CD4-positive, alpha-beta T cell treated with Interleukin-6 for 4 hours (primary cell): ENCODE measurements at regions not wholly inside any gene's neighbourhood (a gene's known extent, or its start where the extent isn't known, plus 50 kb on each side); places are given as distances from the start of the nearest gene placed in this dataset.

Experiments
- DNase-seq: peaks from one replicate; pipeline ENCODE4 v3.0.0-alpha.2; 2020; ENCODE audit warnings: mixed read lengths

DNA sequence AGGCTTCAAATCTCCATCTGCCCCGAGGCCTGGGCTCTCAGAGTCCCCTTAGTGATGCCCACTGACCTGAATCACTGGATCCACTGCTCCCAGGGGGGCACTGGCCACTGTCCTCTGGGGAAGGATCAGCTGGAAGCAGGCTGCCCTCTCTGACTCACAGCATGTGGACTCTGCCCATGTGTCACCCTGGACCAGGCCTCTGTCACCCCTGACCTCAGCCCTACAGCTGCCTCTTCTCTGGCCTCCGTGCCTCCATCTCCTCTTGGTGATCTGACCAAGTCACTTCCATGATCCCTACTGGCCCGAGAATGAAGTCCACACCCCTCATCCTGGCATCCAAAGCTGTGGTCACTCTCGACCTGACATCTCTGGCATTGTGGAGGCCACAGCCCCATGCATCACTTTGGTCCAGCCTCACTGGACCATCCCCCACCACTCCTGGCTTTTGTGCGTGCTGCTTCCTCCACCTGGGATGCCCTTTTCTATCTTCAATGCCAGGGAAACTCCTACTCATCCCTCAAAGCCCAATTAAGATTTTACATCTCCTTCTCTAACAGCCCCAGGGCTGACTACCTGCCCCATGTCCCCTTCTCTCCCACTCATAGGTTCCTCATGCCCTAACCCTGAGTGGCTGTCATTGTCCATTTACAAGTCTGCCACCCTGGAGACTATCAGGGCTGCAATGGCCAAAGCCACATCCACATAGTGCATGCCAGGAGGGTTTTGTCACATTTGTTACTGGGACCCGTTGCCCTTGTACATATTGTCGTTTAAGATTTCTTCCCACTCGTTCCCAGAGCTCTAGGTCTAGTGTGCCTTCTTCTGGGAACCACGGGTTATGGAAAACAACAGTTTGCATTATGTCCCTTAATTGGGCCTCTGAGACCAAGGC lies 685.0 kb downstream of the MATN1 start:
- no peak for DNase-seq

DNA sequence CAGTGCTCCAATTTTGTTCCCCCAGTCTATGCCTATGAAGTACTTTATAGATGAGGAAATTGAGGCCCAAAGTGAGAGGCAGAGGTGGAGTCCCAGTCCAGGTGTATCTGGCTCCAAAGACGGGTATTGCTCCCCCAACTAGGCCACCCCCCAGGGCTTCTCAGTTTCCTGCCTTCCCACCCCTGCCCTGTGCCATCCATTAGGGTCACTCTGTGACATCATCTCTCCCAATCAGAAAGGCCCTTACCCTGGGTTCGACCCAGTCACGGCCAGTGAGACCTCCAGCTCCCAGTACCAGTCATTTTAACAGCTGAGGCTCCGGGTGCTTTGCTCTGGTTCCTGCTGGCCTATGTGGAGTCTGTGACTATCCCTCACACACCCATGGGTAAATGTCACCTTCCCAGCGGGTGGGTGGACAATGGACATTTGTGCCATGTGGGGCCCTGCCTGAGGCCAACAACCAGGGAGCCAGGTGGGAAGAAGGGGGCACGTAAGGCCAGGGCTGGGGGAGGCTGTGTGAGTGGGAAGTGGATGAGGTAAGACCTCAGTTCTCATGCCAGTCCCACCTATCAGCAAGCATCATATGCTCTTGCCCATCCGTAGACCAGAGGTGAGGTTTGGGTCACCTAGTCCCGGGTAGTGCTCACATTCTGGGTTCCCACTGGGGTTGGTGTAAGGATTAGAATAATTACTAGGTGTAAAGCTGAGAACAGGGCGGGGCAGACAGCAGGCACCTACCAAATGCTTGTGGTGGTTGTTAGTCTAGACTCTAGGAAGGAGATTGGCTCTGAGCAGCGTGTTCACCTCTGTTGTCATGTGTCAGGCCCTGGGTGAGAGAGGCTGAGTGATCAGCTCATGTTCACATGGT lies 685.9 kb downstream of the MATN1 start:
- DNase-seq: no peak

DNA sequence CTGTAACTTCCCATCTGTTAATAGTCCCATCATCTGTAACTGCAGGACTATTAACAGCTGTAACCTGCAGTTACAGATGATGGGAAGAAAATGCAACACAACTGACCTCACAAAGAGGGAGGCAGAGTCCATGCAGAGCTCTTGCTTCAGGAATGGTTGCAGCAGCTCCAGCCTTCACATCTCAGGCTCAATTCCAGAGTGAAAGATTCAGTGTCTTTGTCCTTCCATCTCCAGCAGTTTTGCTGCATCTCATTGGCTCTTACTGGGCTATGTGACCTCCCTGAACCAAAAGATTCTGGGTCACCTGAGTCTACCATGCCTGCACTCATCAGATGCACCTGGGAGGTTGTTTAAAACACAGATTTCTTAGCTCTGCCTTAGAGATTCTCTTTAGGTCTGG lies 686.7 kb downstream of the MATN1 start:
- DNase-seq: no peak

DNA sequence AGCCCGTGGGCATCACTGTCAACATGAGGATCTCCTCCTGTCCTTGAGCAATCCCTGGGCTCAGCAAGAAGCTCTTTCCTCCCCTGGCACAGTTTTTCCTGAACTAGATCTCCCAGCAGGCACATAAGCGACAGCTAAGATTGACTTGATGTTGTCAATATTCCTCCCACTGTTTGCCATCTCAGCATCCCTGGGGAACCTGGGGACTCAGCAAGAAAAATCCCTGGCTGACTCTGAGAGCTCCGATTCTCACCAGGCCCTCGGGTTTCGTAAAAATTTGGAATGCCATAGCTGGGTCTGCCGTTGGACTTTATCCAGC lies 687.2 kb downstream of the MATN1 start:
- DNase-seq: no peak

DNA sequence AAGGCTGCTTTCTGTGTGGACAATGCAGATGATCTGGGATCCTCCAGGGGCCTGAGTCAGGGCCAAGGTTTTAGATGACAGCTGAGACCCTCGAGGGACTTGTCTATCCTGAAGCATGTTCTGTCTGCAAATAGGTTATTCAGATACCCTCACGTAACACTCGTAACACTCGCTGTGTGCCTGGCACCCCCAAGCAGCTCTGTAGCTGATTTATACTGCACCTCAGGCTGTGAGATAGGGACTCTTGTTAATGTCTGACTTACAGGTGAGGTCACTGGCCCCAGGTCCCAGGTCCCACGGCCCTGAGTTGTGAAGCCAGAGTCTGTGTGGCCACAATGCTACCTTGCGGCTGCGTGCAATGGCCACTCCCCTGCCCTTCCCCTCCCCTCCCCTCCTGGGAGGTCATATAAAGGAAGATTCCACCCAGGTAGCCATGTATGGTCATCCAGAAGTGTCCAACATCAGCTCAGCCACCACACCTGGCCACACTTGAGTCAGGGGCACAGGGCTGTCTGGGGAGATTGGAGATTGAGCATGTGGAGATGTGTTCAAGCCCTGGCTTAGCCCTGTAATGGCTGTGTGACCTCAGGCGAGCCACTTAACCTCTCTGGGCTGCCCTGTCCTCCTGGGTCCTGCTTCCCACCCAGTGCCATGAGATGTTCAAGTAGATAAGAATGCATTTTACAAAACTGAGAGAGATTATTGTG lies 687.7 kb downstream of the MATN1 start:
- no peak for DNase-seq

DNA sequence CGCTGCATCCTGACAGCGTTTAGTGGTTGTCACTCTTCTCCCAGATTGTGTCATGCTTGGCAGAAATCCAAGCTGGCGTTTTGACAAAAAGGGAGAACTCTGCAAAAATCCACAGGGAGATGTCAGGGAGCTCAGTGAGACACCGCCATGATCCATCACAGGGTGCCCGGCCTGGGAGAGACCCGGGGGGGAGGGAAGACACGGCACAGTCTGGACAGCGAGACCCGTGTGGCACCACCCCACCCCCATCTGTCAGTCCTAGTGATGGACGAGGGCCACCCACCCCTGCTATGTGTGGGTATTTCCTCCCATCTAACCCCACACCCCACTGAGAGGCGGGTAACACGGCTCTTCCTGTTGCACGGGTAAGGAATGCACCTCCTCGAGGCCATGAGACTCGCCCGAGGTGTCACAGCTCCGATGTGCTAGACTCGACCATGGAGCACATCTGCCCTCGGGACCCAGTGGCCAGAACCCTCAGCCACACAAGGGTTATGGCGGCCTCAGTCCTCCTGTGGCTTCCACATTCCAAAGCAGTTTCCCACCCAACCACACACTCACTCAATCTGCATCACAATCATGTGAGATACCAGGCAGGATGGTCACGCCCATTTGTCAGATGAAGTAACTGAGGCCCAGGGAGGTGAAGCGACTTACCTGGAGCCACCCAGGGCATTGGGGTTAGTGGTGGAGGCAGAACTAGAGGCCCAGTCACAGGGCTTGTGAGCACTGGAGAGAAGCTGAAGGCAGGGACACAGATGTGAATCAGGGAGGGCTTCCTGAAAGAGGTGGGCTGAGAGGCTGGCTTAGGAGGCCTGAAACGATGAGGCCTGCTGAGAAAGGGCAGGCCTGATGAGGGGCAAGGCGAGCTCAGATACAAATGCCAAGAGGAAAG lies 688.5 kb downstream of the MATN1 start:
- no peak for DNase-seq

DNA sequence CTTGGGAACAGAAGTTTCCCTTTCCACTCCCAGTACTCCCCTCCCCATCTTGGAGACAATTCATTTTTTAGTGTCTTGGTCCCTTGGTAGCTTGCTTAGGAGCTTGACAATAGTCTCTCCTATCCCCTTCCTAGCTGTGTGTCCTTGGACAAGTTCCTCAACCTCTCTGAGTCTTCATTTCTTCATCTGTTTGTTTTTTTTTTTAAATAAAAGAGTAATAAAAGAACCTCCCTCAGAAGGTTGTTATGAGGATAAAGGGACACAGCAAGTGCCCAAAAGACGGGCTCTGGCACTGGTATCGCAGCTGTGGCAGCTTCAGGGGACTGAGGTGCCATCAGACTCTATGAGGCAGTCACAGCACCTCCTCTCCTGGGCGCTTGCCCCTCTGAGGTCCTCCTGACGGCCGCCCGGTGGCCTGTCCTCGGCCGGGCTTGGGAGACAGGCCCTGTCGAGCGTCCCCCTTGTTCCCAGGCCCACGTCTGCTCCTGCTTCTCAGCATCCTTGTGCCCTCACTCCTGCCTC lies 689.2 kb downstream of the MATN1 start:
- no peak for DNase-seq

DNA sequence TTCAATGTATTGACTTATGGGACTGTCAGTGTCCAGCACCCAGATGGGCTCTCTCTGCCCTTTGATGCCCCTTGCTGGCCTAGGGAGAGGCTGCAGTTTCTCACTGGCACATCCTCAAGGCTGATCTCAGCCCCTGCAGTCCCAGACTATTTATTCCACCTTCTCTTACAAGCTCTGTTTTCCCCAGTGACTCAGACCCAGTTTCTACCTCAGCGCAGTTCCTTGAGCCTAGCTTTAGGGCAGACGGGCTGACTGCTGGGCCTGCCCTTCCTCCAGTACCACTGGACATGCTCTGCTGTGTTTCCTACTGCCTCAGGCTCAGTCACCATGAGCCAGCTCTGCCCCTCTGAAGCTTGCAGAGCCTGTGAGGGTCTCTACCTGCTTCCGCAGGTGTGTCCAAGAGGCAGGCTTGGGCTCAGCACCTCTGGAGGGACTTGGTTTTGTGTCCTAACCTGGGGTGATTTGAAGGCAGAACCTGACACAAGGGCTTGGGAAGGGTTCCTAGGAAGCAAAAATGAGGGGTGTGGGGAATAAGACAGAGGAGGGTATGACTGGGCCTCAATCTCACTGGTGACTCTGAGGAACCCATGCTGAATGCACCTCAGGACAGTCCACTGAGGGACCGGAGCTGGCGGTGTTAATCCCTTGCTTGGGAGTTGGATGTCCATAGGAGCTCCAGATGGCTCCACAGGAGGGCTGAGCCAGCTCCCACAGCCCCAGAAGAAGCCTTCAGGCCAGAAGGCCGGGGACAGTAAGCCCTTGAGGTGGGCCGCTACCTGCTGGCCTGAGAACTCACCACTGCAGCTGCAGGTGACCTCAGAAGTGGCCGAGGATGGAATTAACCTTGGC lies 689.9 kb downstream of the MATN1 start:
- DNase-seq: no peak

DNA sequence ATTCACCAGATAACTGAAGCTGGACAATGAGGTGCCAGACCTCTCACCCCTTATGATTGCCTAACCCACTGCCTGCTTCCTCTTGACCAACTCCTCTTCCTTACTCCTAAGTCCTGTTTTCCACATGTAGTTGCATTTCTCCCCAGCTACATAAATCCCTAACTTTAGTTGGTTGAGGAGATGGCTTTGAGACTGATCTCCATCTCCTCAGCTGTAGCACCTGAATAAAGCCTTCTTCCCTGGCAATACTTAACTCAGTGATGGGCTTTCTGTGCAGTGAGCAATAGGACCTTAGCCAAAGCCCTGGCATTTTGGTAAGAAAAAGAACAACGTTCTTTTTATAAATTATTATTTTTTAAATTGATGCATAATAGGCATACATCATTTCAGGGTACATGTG lies 691.1 kb downstream of the MATN1 start:
- DNase-seq: no peak

DNA sequence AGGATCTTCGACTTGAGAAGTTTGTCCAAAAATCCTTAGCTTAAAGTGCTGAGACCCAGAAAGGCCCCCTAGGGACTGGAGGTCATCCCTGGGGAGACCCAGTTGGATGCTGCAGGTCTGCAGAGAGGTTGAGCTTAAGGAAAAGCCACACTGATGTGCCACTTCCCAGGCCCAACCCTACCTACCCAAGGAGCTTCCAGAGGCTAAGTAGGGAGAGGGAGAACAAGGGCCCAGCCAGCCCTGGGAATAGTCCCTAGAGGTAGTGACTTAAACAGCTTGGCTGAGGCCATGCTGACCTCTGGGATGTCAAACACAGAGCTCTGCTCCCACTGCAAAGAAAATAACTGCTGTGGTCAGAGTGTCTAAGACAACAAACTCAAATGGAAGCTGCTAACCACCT lies 693.7 kb downstream of the MATN1 start:
- DNase-seq: no peak

DNA sequence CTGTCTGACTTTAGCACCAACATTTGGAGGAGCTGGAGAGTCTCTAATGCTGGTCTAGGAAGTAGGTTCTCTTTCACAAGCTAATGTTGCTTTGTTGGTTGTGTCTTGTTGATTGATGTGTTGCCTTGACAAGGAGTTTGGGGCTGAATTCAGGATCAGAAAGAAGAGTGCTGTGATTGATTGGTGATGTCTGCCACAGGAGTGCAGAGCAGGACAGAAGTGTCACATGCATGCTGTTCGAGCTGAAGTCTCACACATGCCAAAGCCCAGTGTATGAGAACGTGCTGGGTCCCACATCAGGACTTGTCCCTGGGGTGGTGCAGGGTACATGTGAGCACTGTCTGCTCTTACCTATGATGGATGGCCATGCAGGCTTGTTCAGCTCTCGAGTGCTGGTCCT lies 694.4 kb downstream of the MATN1 start:
- DNase-seq: no peak

DNA sequence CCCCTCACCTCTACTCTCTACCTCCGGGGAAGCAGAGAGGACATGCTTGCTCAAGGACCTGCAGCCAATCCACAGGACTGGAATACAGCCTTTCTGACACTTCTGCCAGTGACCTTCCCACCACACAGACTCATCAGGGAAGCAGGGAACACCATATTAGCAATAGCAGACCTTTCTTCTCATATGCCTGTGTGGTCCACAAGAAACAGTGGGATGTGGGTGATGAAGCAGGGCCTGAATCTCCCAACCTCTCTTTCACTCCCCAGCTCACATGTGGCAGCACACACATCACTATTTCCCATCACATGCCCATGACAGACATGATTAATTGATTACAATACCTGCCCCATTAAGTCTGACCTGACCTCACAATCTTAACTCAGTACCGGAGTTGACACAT lies 695.1 kb downstream of the MATN1 start:
- DNase-seq: no peak

DNA sequence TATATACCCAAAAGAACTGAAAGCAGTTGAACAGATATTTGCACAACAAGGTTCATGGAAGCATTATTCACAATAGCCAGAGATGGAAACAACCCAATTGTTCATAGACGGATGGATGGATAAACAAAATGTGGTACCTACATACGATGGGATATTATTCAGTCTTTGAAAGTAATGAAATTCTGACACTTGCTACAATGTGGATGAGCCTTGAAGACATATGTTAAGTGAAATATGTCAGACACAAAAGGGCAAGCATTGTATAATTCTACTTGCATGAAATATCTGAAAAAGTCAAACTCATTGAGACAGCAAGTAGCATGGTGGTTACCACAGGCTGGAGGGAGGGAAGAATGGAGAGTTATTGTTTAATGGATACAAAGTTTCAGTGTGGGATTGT lies 696.1 kb downstream of the MATN1 start:
- no peak for DNase-seq

DNA sequence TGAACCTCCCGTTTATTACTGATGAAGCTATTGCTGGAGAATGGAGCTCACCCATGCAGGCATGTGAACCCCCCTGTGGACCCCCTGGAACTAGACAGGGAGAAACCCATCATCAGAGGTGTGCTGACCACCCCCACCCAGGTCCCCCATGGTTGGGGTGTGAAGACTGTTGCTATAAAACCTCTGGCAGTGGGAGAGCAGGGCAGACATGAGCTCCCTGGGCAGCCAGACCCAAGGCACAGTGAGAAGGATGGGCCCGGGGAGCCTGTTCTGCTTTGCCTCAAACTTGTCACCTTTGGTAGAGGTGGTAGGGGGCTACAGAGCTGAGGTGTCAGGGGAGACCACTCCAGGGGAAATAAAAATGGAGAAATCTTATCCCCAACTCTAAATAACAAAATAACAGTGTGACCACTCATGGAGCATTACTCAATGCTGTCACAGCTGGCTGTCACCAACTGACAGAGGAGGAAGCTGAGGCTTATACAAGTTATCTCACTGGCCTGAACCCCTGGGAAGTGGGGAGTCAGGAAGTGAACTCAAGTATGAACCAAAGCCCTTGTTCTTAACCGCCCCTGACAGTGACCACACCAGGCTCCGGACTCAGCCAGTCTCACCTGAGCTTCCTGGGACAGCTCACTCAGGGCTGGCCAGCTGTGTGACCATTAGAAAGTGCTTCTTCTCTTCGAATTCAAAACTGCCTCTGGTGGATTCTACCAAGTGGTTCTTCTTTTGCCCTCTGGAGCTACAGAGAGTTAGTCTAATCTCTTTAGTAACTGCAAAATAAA lies 698.8 kb downstream of the MATN1 start:
- DNase-seq: no peak

DNA sequence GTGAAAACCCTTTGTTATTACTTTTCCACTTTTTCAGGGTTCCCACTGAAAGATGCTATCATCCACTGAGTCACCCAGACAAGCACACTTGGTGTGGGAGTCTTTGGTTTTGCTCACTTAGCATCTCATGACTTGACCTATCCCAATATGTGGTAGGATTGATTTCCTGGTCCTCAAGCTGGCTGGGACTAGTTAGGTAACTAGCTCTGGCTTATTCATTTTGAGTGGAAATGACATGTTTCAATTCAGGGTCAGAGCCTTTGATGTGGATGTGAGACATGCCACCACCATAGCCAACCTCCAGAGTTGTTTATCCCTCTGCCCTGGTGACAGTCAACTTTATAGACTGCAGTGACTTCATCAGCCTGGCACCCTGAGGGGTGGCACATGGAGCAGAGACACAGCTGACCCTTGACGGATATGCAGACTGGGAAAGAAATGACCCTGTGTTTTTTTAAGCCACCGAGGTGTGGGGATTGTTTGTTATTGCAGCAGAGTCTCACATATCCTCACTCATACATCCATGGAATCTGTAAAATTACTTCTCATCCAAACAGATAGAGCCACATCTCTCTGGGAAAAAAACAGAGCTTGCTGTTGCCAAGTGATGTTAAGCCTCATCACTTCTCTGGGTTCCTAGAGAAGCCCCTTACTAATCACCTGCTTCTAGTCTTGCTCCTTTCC lies 699.9 kb downstream of the MATN1 start:
- DNase-seq: no peak

DNA sequence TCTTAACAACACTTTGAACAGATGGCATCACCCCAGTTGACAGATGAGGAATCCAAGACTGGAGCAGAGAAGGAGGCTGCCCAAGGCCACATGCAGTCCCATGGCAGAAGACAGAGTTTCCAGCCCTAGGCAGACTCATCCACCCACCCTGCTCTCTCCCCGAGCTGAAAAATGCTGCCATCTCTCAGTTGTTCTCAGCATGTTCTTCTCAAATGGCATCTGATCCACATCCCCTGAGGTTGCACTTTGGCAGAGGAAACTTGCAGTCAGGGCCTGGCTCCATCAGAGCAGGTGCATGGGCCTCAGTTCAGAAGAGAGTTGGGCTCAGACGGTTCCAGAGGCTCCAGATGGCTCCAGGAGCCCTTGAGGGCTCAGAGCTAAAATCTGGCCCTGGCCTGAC lies 709.4 kb downstream of the MATN1 start:
- no peak for DNase-seq

DNA sequence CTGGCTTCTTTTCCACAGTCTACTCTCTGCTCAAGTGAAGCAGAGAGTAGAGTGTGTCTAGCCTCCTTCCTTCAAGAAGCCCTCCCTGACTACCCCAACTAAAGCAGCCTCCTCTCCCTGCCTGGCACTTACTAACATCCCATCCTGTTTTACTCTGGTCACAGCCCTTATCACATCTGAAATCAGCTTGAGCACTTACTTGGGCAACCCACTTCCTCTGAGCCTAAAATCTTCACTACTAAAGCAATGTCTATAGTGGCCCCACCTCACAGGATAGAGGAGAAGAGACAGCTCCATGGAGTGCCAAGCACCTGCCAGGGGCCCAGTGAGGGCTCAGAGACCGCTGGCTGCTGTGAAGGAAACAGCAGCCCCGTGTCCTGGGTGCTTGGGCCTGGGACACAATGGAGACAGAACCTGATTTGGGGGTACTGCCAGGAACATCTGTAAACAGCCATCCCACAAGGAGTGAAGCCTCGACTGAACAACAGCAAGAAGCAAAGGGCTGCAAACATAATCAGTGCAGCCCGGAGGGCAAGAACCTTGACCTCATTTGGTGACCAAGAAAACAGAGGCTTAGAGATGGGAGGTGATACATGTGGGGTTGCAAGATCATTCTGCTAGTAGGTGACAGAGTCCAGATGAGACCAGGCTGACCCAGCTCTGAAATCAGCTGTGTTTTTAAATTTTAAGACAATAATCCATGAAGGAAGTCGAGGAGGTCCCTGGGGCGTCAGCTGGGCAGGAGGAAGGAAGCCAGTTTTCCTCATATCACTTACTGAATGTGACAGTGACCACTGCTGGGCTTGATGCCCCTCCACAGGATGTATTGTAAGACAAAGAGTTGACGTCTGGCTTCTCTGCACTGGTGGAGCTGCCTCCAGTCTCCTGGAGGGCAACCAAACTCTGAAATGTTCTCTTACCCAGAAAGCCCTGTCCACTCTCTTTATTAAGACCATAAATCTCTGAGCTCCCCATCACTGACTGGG lies 710.6 kb downstream of the MATN1 start:
- DNase-seq: no peak

DNA sequence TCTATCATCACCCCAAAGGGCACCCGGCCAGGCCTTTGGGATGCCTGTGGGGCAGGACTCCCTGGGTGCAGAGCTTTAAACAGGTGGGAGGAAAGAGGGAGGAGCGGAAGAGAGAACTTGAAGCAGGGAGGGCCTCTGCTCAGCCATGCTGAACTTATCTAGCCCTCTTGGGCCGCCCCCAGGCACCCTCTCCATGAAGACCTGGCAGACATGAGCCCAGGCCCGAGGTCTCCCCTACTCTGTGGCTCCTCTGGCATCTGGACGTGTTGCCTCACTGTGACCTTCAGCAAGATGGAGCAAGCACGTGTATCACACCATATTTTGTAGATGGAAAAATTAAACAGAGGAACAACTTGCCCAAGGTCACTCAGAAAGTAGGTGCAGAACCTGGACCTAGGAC lies 711.4 kb downstream of the MATN1 start:
- DNase-seq: no peak
